K562 (cell line): ENCODE measurements at regions not wholly inside any gene's neighbourhood (a gene's known extent, or its start where the extent isn't known, plus 50 kb on each side); places are given as distances from the start of the nearest gene placed in this dataset.

Experiments
- BHLHE40 ChIP-seq: IDR thresholded peaks from 2 replicates; pipeline ENCODE4 v1.6.1; 2011; ENCODE audit warnings: low read length, improper control_type of control experiment
- CEBPB ChIP-seq: fragments of 450-650 bp; IDR thresholded peaks from 2 replicates; pipeline ENCODE4 v1.6.1; 2016; ENCODE audit warnings: missing genetic modification characterization, missing compliant biosample characterization
- ESRRB ChIP-seq: fragments of 250-450 bp; sonication (Bioruptor Pico); IDR thresholded peaks from 2 replicates; pipeline ENCODE4 v1.5.0; 2020; ENCODE audit warnings: mild to moderate bottlenecking, moderate library complexity, borderline replicate concordance
- JUND ChIP-seq, 2 experiments: IDR thresholded peaks; 2 replicates in 1 of 2; 3 replicates in 1 of 2; pipeline ENCODE4 v1.6.1; 2011; ENCODE audit warnings: borderline replicate concordance in 2 of 2, low read depth in 2 of 2, low read length in 2 of 2, improper control_type of control experiment in 1 of 2, missing biosample characterization in 1 of 2, missing genetic modification characterization in 1 of 2, missing genetic modification reagents in 1 of 2
- NR2C2 ChIP-seq, 2 experiments: fragments of 200-800 bp in 1 of 2; sonication (Bioruptor generic) in 1 of 2; sonication (generic) in 1 of 2; formaldehyde crosslinking in 1 of 2; IDR thresholded peaks; 2 replicates each; pipeline versions ENCODE4 v1.6.1 to v1.8.0; 2016 to 2022; ENCODE audit warnings: mild to moderate bottlenecking in 1 of 2, missing compliant biosample characterization in 1 of 2, missing genetic modification characterization in 1 of 2, missing genetic modification reagents in 1 of 2
- POU5F1 ChIP-seq: fragments of 150-350 bp; IDR thresholded peaks from 2 replicates; pipeline ENCODE4 v1.6.1; 2014; ENCODE audit warnings: borderline replicate concordance, low read length, low read depth, mild to moderate bottlenecking; ENCODE audit not compliant: partially characterized antibody
- RFX5 ChIP-seq: IDR thresholded peaks from 2 replicates; pipeline ENCODE4 v1.6.1; 2011; ENCODE audit warnings: low read depth, mild to moderate bottlenecking, improper control_type of control experiment, low read length
- SMARCC2 ChIP-seq: fragments of 450-650 bp; IDR thresholded peaks from 2 replicates; pipeline ENCODE4 v1.6.1; 2017; ENCODE audit warnings: antibody characterized with exemption, moderate library complexity, mild to moderate bottlenecking, low read depth
- WHSC1 ChIP-seq: IDR thresholded peaks from one replicate; pipeline ENCODE4 v1.6.1; 2012; ENCODE audit warnings: low read length, control low read depth, inconsistent platforms
- TF ChIP-seq, protein P1 (sequence below), 3 experiments: IDR thresholded peaks in 2 of 3; conservative IDR thresholded peaks in 1 of 3; 2 replicates each; pipeline ENCODE4 v1.5.1; 2011 to 2012; ENCODE audit warnings: low read length in 3 of 3, mild to moderate bottlenecking in 3 of 3, control low read depth in 2 of 3, improper control_type of control experiment in 1 of 3, inconsistent platforms in 1 of 3, low read depth in 1 of 3, mixed read lengths in 1 of 3, moderate library complexity in 1 of 3; ENCODE audit not compliant: insufficient read depth in 2 of 3
- TF ChIP-seq, protein P2 (sequence below): fragments of 250-450 bp; sonication (Bioruptor Pico); IDR thresholded peaks from 2 replicates; pipeline ENCODE4 v1.4.0; 2020
- TF ChIP-seq, protein P3 (sequence below), 2 experiments: fragments of 450-650 bp; formaldehyde crosslinking in 1 of 2; IDR thresholded peaks; 2 replicates each; pipeline versions ENCODE4 v1.4.0 to v1.6.1; 2014 to 2020; ENCODE audit warnings: mild to moderate bottlenecking in 2 of 2, borderline replicate concordance in 1 of 2, low read depth in 1 of 2

DNA sequence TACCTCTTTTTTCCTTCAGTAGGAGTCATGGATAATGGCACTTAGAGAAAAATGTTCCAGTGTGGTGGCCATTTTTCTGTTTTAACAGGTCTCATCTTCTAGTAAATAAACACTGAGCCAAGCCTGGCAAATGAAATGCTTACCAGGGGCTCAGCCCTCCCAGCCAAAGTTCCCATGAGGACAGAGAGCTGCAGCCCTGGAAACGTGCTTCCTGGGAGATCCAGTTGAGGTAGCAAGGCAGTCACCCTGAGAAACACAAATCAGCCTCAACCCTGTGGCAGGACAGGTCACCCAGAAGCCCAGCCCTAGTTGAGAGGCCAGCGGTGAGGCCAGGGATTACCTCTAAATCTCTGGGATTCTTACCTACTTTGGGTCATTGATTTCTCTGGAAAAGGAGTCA is 140.1 kb downstream of the LNPK start:
- no peak for TF ChIP-seq ESRRB (CRISPR knock-in tag)
- TF ChIP-seq, protein P1, sequence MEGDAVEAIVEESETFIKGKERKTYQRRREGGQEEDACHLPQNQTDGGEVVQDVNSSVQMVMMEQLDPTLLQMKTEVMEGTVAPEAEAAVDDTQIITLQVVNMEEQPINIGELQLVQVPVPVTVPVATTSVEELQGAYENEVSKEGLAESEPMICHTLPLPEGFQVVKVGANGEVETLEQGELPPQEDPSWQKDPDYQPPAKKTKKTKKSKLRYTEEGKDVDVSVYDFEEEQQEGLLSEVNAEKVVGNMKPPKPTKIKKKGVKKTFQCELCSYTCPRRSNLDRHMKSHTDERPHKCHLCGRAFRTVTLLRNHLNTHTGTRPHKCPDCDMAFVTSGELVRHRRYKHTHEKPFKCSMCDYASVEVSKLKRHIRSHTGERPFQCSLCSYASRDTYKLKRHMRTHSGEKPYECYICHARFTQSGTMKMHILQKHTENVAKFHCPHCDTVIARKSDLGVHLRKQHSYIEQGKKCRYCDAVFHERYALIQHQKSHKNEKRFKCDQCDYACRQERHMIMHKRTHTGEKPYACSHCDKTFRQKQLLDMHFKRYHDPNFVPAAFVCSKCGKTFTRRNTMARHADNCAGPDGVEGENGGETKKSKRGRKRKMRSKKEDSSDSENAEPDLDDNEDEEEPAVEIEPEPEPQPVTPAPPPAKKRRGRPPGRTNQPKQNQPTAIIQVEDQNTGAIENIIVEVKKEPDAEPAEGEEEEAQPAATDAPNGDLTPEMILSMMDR (IDR thresholded peaks at IDR 0.05 in 2 of 3, conservative IDR thresholded peaks at IDR 0.05 in 1 of 3; ENCODE audit: insufficient read depth in 2 of 3, low read depth in 1 of 3, low read length in 3 of 3), result no peak
- TF ChIP-seq, protein P2, sequence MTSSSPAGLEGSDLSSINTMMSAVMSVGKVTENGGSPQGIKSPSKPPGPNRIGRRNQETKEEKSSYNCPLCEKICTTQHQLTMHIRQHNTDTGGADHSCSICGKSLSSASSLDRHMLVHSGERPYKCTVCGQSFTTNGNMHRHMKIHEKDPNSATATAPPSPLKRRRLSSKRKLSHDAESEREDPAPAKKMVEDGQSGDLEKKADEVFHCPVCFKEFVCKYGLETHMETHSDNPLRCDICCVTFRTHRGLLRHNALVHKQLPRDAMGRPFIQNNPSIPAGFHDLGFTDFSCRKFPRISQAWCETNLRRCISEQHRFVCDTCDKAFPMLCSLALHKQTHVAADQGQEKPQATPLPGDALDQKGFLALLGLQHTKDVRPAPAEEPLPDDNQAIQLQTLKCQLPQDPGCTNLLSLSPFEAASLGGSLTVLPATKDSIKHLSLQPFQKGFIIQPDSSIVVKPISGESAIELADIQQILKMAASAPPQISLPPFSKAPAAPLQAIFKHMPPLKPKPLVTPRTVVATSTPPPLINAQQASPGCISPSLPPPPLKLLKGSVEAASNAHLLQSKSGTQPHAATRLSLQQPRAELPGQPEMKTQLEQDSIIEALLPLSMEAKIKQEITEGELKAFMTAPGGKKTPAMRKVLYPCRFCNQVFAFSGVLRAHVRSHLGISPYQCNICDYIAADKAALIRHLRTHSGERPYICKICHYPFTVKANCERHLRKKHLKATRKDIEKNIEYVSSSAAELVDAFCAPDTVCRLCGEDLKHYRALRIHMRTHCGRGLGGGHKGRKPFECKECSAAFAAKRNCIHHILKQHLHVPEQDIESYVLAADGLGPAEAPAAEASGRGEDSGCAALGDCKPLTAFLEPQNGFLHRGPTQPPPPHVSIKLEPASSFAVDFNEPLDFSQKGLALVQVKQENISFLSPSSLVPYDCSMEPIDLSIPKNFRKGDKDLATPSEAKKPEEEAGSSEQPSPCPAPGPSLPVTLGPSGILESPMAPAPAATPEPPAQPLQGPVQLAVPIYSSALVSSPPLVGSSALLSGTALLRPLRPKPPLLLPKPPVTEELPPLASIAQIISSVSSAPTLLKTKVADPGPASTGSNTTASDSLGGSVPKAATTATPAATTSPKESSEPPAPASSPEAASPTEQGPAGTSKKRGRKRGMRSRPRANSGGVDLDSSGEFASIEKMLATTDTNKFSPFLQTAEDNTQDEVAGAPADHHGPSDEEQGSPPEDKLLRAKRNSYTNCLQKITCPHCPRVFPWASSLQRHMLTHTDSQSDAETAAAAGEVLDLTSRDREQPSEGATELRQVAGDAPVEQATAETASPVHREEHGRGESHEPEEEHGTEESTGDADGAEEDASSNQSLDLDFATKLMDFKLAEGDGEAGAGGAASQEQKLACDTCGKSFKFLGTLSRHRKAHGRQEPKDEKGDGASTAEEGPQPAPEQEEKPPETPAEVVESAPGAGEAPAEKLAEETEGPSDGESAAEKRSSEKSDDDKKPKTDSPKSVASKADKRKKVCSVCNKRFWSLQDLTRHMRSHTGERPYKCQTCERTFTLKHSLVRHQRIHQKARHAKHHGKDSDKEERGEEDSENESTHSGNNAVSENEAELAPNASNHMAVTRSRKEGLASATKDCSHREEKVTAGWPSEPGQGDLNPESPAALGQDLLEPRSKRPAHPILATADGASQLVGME (CRISPR knock-in tag), result no peak
- no peak for TF ChIP-seq JUND (IDR thresholded peaks at IDR 0.05; ENCODE audit: borderline replicate concordance, low read depth, low read length)
- no peak for TF ChIP-seq JUND (tag; IDR thresholded peaks at IDR 0.05; ENCODE audit: borderline replicate concordance, low read depth, low read length)
- TF ChIP-seq BHLHE40, result no peak
- no peak for TF ChIP-seq RFX5
- no peak for TF ChIP-seq POU5F1
- TF ChIP-seq, protein P3, sequence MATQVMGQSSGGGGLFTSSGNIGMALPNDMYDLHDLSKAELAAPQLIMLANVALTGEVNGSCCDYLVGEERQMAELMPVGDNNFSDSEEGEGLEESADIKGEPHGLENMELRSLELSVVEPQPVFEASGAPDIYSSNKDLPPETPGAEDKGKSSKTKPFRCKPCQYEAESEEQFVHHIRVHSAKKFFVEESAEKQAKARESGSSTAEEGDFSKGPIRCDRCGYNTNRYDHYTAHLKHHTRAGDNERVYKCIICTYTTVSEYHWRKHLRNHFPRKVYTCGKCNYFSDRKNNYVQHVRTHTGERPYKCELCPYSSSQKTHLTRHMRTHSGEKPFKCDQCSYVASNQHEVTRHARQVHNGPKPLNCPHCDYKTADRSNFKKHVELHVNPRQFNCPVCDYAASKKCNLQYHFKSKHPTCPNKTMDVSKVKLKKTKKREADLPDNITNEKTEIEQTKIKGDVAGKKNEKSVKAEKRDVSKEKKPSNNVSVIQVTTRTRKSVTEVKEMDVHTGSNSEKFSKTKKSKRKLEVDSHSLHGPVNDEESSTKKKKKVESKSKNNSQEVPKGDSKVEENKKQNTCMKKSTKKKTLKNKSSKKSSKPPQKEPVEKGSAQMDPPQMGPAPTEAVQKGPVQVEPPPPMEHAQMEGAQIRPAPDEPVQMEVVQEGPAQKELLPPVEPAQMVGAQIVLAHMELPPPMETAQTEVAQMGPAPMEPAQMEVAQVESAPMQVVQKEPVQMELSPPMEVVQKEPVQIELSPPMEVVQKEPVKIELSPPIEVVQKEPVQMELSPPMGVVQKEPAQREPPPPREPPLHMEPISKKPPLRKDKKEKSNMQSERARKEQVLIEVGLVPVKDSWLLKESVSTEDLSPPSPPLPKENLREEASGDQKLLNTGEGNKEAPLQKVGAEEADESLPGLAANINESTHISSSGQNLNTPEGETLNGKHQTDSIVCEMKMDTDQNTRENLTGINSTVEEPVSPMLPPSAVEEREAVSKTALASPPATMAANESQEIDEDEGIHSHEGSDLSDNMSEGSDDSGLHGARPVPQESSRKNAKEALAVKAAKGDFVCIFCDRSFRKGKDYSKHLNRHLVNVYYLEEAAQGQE (IDR thresholded peaks at IDR 0.05; ENCODE audit: borderline replicate concordance), result no peak
- TF ChIP-seq, protein P3 (CRISPR knock-in tag; IDR thresholded peaks at IDR 0.05; ENCODE audit: low read depth), result no peak
- TF ChIP-seq WHSC1, result no peak
- TF ChIP-seq CEBPB (tag), result no peak
- no peak for TF ChIP-seq SMARCC2
- TF ChIP-seq NR2C2 (CRISPR knock-in tag; IDR thresholded peaks at IDR 0.05), result no peak
- TF ChIP-seq NR2C2 (tag; IDR thresholded peaks at IDR 0.05), result no peak
